A549 (cell line): ENCODE measurements at regions not wholly inside any gene's neighbourhood (a gene's known extent, or its start where the extent isn't known, plus 50 kb on each side); places are given as distances from the start of the nearest gene placed in this dataset.

Source experiments
- ATAC-seq, 2 experiments: fragments of 200-7000 bp in 1 of 2; fragments of >200 bp in 1 of 2; cut with Nextera tagmentation in 1 of 2; cut with Tn5 transposase in 1 of 2; 3 replicates each; pipeline versions ENCODE4 v1.8.0 to v1.9.1; 2018 to 2020; ENCODE audit warnings: mild to moderate bottlenecking in 1 of 2, moderate library complexity in 1 of 2
- CTCF ChIA-PET: fragments of 300-600 bp; sonication (Branson Sonifier 250); formaldehyde crosslinking; extraction: SDS; loops from one replicate; lab custom pipeline; 2021; ENCODE audit warnings: antibody characterized with exemption, inconsistent platforms; lab: Yijun Ruan, JAX
- POLR2A ChIA-PET: fragments of 350-600 bp; formaldehyde crosslinking; extraction: SDS; loops from one replicate; lab custom pipeline; 2021; ENCODE audit warnings: antibody characterized with exemption, inconsistent platforms; lab: Yijun Ruan, JAX
- DNase-seq, 2 experiments: peaks; one replicate each; pipeline versions ENCODE4 v3.0.0 to v3.0.0-alpha.2; 2011 to 2016; ENCODE audit warnings: low read depth in 1 of 2, low spot score in 1 of 2
- FAIRE-seq: peaks from 2 replicates; lab custom pipeline; 2011; peaks lifted over from hg19 to GRCh38; lab: Jason Lieb, UNC
- H3K27ac ChIP-seq, 2 experiments: fragments of >200 bp; sonication (Bioruptor Twin); formaldehyde crosslinking; 3 replicates each; pipeline ENCODE4 v1.5.1; 2016 to 2017
- H3K4me1 ChIP-seq: fragments of >200 bp; sonication (Bioruptor Twin); formaldehyde crosslinking; 3 replicates; pipeline ENCODE4 v1.6.1; 2016
- H3K4me2 ChIP-seq: fragments of >200 bp; sonication (Bioruptor Twin); formaldehyde crosslinking; 3 replicates; pipeline ENCODE4 v1.6.1; 2016
- H3K4me3 ChIP-seq: fragments of >200 bp; sonication (Bioruptor Twin); formaldehyde crosslinking; 3 replicates; pipeline ENCODE4 v1.5.1; 2016
- H3K9me3 ChIP-seq: fragments of >200 bp; sonication (Bioruptor Twin); formaldehyde crosslinking; 3 replicates; pipeline ENCODE4 v1.6.1; 2016
- ATOH8 ChIP-seq: fragments of 250-450 bp; sonication (Bioruptor Pico); IDR thresholded peaks from 2 replicates; pipeline ENCODE4 v1.5.0; 2020; ENCODE audit warnings: low read depth, mild to moderate bottlenecking, moderate library complexity
- CBX2 ChIP-seq: fragments of 200-600 bp; sonication (generic); IDR thresholded peaks from 2 replicates; pipeline ENCODE4 v1.6.1; 2016; ENCODE audit warnings: low read depth, mild to moderate bottlenecking, borderline replicate concordance
- EP300 ChIP-seq, 2 experiments: fragments of >200 bp; sonication (Bioruptor Twin); formaldehyde crosslinking; IDR thresholded peaks; 2 replicates in 1 of 2; 3 replicates in 1 of 2; pipeline ENCODE4 v1.6.1; 2016 to 2017
- GATA3 ChIP-seq: IDR thresholded peaks from 2 replicates; pipeline ENCODE4 v1.6.1; 2012; ENCODE audit warnings: borderline replicate concordance
- HDAC2 ChIP-seq: fragments of 200-600 bp; sonication (generic); IDR thresholded peaks from 2 replicates; pipeline ENCODE4 v1.6.1; 2016
- HOXA7 ChIP-seq: fragments of 250-450 bp; sonication (Bioruptor Pico); IDR thresholded peaks from 2 replicates; pipeline ENCODE4 v1.5.0; 2020; ENCODE audit warnings: mild to moderate bottlenecking, moderate library complexity
- HOXB13 ChIP-seq: fragments of 250-450 bp; sonication (Bioruptor Pico); IDR thresholded peaks from 2 replicates; pipeline ENCODE4 v1.5.0; 2020; ENCODE audit warnings: low read depth, mild to moderate bottlenecking, moderate library complexity
- JUN ChIP-seq, 2 experiments: fragments of >200 bp; sonication (Bioruptor Twin); formaldehyde crosslinking; IDR thresholded peaks; 2 replicates in 1 of 2; 3 replicates in 1 of 2; pipeline ENCODE4 v1.6.1; 2016 to 2017
- JUNB ChIP-seq: fragments of >200 bp; sonication (Bioruptor Twin); formaldehyde crosslinking; IDR thresholded peaks from 2 replicates; pipeline ENCODE4 v1.6.1; 2016
- KDM5A ChIP-seq: fragments of 200-600 bp; sonication (generic); IDR thresholded peaks from 2 replicates; pipeline ENCODE4 v1.6.1; 2016; ENCODE audit warnings: antibody characterized with exemption, mild to moderate bottlenecking
- MAZ ChIP-seq: fragments of 150-350 bp; IDR thresholded peaks from 2 replicates; pipeline ENCODE4 v1.6.1; 2014; ENCODE audit warnings: antibody characterized with exemption, low read depth, low read length, borderline replicate concordance
- PHF8 ChIP-seq: fragments of 200-600 bp; sonication (generic); IDR thresholded peaks from 2 replicates; pipeline ENCODE4 v1.6.1; 2016; ENCODE audit warnings: low read depth, mild to moderate bottlenecking, antibody characterized with exemption, moderate library complexity, borderline replicate concordance
- POLR2A ChIP-seq: IDR thresholded peaks from 2 replicates; pipeline ENCODE4 v1.6.1; 2012; ENCODE audit warnings: mild to moderate bottlenecking, low read length
- RAD21 ChIP-seq, 2 experiments: fragments of >200 bp in 1 of 2; sonication (Bioruptor Twin) in 1 of 2; formaldehyde crosslinking in 1 of 2; IDR thresholded peaks in 1 of 2; conservative IDR thresholded peaks in 1 of 2; 2 replicates in 1 of 2; 3 replicates in 1 of 2; pipeline ENCODE4 v1.6.1; 2012 to 2018; ENCODE audit warnings: inconsistent platforms in 1 of 2
- RARB ChIP-seq: fragments of 250-450 bp; sonication (Bioruptor Pico); IDR thresholded peaks from 2 replicates; pipeline ENCODE4 v1.8.0; 2021; ENCODE audit warnings: mild to moderate bottlenecking, moderate library complexity
- SMC3 ChIP-seq: fragments of >200 bp; sonication (Bioruptor Twin); formaldehyde crosslinking; IDR thresholded peaks from 3 replicates; pipeline ENCODE4 v1.6.1; 2018; ENCODE audit warnings: inconsistent platforms
- TFCP2L1 ChIP-seq: fragments of 250-450 bp; sonication (Bioruptor Pico); IDR thresholded peaks from 2 replicates; pipeline ENCODE4 v1.5.0; 2021; ENCODE audit warnings: mild to moderate bottlenecking
- ZC3H11A ChIP-seq: fragments of 450-650 bp; IDR thresholded peaks from 2 replicates; pipeline ENCODE4 v1.6.1; 2014; ENCODE audit warnings: antibody characterized with exemption, mild to moderate bottlenecking
- WGBS: methylation state at CpG from one replicate; pipeline ENCODE4 v1.1.6; 2017; ENCODE audit errors: missing lambda C conversion rate; 5-methylcytosine and 5-hydroxymethylcytosine counted together
- TF ChIP-seq, protein P1 (sequence below): fragments of >200 bp; sonication (Bioruptor Twin); formaldehyde crosslinking; IDR thresholded peaks from 3 replicates; pipeline ENCODE4 v1.5.1; 2016
- TF ChIP-seq, protein P2 (sequence below): IDR thresholded peaks from 2 replicates; pipeline ENCODE4 v1.6.1; 2012
- TF ChIP-seq, protein P3 (sequence below): fragments of >200 bp; sonication (Bioruptor Twin); formaldehyde crosslinking; IDR thresholded peaks from 2 replicates; pipeline ENCODE4 v1.6.1; 2016
- TF ChIP-seq, protein P4 (sequence below): IDR thresholded peaks from 2 replicates; pipeline ENCODE4 v1.6.1; 2012; ENCODE audit warnings: low read depth, borderline replicate concordance
- TF ChIP-seq, protein P5 (sequence below): fragments of >200 bp; sonication (Bioruptor Twin); formaldehyde crosslinking; IDR thresholded peaks from 3 replicates; pipeline ENCODE4 v1.6.1; 2016
- TF ChIP-seq, protein P6 (sequence below): fragments of 250-450 bp; sonication (Bioruptor Pico); IDR thresholded peaks from 2 replicates; pipeline ENCODE4 v1.5.0; 2021; ENCODE audit warnings: mild to moderate bottlenecking, moderate library complexity, borderline replicate concordance
- TF ChIP-seq, protein P7 (sequence below): fragments of 150-350 bp; IDR thresholded peaks from 2 replicates; pipeline ENCODE4 v1.6.1; 2014; ENCODE audit warnings: low read depth, mild to moderate bottlenecking, low read length

DNA sequence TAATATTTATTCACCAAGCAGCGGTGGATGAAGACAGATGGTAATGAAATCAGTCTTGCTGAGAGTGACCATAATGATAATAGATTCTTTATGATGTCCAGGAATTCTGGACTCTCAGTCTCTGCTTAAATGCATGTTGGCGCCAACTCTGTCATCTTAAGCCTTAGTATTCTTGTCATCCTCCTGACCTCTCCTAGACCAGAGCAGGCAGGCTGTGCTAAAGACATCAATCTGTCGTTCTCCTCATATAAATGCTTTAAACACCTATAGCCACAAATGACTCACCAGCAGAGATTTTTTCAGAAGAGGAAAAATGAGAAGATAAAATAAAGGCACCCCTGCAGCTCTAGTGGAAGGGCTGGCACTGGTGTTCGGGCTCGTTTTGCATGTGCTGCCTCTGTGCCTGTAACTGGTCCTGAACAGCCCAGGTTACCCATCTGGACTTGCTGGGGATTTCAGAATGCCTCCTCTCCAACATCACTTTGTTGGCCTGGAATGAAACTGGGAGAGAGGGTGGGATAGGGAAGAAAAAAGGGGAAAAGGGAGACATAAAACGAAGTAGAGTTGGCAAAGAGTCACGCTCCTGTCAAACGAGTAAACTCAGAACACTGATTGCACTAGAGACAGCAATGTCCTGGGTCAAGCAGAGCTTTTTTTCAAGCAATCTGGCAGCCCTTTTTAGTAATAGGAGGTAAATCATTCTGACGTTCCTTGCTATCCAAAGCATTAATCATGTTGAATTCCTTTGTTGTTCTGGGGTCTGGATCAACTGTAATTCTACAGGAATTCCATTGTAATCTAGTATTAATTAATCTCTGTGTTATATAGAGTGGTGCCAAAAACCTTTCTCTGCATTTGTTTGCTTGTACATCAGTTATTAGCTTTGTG is 195.5 kb upstream of the CLINT1 start:
- ChIA-PET CTCF (interaction anchor here (2.7 kb wide), 1 partner anchor 21 kb away, joined by 11 read pairs; no protein-coding TSS in a partner anchor), POLR2A (interaction anchor here (0.6 kb wide), 1 partner anchor 647 kb away, joined by 4 read pairs; no protein-coding TSS in a partner anchor)
- H3K4me1 ChIP-seq: no peaks in the 10 kb centered on the region
- H3K4me2 ChIP-seq: no peak overlapping the region
- no peak overlapping the region for H3K27ac ChIP-seq
- no peak overlapping the region for H3K4me3 ChIP-seq
- 18% methylated on average over 9 of the region's 9 CpGs for WGBS
- ATAC-seq: no peak
- no peaks in the 10 kb centered on the region; the same call in 2 of the 3 replicates for H3K9me3 ChIP-seq
- TF ChIP-seq GATA3 (no peak), MAZ (no peak), HDAC2 (no peak), TFCP2L1 (CRISPR knock-in tag) (no peak), KDM5A (no peak), ZC3H11A (no peak), PHF8 (no peak), RAD21 (conservative IDR thresholded peaks at IDR 0.05 in 1 of 2, IDR thresholded peaks at IDR 0.05 in 1 of 2) (no peak), SMC3 (no peak), HOXA7 (CRISPR knock-in tag) (no peak), JUNB (no peak), JUN (IDR thresholded peaks at IDR 0.05) (no peak), ATOH8 (CRISPR knock-in tag) (no peak), RARB (CRISPR knock-in tag) (no peak), CBX2 (no peak)
- TF ChIP-seq, protein P1, sequence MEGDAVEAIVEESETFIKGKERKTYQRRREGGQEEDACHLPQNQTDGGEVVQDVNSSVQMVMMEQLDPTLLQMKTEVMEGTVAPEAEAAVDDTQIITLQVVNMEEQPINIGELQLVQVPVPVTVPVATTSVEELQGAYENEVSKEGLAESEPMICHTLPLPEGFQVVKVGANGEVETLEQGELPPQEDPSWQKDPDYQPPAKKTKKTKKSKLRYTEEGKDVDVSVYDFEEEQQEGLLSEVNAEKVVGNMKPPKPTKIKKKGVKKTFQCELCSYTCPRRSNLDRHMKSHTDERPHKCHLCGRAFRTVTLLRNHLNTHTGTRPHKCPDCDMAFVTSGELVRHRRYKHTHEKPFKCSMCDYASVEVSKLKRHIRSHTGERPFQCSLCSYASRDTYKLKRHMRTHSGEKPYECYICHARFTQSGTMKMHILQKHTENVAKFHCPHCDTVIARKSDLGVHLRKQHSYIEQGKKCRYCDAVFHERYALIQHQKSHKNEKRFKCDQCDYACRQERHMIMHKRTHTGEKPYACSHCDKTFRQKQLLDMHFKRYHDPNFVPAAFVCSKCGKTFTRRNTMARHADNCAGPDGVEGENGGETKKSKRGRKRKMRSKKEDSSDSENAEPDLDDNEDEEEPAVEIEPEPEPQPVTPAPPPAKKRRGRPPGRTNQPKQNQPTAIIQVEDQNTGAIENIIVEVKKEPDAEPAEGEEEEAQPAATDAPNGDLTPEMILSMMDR: no peak
- TF ChIP-seq, protein P2, sequence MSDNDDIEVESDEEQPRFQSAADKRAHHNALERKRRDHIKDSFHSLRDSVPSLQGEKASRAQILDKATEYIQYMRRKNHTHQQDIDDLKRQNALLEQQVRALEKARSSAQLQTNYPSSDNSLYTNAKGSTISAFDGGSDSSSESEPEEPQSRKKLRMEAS: no peak
- TF ChIP-seq, protein P3, sequence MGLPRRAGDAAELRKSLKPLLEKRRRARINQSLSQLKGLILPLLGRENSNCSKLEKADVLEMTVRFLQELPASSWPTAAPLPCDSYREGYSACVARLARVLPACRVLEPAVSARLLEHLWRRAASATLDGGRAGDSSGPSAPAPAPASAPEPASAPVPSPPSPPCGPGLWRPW: no peak
- TF ChIP-seq, protein P4, sequence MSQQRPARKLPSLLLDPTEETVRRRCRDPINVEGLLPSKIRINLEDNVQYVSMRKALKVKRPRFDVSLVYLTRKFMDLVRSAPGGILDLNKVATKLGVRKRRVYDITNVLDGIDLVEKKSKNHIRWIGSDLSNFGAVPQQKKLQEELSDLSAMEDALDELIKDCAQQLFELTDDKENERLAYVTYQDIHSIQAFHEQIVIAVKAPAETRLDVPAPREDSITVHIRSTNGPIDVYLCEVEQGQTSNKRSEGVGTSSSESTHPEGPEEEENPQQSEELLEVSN: no peak
- TF ChIP-seq, protein P5, sequence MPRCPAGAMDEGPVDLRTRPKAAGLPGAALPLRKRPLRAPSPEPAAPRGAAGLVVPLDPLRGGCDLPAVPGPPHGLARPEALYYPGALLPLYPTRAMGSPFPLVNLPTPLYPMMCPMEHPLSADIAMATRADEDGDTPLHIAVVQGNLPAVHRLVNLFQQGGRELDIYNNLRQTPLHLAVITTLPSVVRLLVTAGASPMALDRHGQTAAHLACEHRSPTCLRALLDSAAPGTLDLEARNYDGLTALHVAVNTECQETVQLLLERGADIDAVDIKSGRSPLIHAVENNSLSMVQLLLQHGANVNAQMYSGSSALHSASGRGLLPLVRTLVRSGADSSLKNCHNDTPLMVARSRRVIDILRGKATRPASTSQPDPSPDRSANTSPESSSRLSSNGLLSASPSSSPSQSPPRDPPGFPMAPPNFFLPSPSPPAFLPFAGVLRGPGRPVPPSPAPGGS: no peak
- no peak for DNase-seq
- FAIRE-seq: no peak

DNA sequence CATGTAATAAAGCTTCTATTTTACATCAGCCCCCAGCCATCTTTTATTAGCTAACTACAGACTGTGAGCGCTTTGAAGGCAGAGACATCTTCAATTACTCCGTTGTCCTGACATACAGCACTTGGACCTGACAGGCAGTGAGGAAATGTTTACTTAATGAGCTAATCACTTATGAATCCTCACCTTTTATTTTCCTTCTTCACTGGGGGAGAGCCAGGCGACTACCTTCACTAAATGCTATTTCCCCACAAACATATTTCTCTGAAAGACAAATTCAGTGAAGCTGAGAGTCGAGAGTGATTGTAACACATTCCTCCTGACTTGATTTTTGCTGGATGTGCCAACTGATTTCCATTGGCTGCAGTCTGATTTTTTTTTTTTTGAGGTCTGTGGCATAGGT is 192.1 kb upstream of the CLINT1 start:
- WGBS: 3% methylated on average over 4 of the region's 4 CpGs
- no peak overlapping the region for H3K4me2 ChIP-seq
- no peaks in the 10 kb centered on the region for H3K4me1 ChIP-seq
- ChIA-PET CTCF (interaction anchor here (0.5 kb wide), 1 partner anchor 103 kb away, joined by 4 read pairs; no protein-coding TSS in a partner anchor), POLR2A (no interaction called here)
- DNase-seq (no peak), FAIRE-seq (no peak), ATAC-seq (no peak)
- H3K9me3 ChIP-seq: no peaks in the 10 kb centered on the region; the same call in 2 of the 3 replicates
- H3K27ac ChIP-seq: no peak overlapping the region
- H3K4me3 ChIP-seq: no peak overlapping the region
- TF ChIP-seq EP300 (IDR thresholded peaks at IDR 0.05) (no peak), RARB (CRISPR knock-in tag) (no peak), HOXB13 (CRISPR knock-in tag) (no peak), POLR2A (no peak)
- TF ChIP-seq, protein P6, sequence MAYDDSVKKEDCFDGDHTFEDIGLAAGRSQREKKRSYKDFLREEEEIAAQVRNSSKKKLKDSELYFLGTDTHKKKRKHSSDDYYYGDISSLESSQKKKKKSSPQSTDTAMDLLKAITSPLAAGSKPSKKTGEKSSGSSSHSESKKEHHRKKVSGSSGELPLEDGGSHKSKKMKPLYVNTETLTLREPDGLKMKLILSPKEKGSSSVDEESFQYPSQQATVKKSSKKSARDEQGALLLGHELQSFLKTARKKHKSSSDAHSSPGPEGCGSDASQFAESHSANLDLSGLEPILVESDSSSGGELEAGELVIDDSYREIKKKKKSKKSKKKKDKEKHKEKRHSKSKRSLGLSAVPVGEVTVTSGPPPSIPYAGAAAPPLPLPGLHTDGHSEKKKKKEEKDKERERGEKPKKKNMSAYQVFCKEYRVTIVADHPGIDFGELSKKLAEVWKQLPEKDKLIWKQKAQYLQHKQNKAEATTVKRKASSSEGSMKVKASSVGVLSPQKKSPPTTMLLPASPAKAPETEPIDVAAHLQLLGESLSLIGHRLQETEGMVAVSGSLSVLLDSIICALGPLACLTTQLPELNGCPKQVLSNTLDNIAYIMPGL (CRISPR knock-in tag): no peak
- TF ChIP-seq, protein P7, sequence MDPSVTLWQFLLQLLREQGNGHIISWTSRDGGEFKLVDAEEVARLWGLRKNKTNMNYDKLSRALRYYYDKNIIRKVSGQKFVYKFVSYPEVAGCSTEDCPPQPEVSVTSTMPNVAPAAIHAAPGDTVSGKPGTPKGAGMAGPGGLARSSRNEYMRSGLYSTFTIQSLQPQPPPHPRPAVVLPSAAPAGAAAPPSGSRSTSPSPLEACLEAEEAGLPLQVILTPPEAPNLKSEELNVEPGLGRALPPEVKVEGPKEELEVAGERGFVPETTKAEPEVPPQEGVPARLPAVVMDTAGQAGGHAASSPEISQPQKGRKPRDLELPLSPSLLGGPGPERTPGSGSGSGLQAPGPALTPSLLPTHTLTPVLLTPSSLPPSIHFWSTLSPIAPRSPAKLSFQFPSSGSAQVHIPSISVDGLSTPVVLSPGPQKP: no peak
- TF ChIP-seq, protein P1: no peak
